ENCODE measurements at regions not wholly inside any gene's neighbourhood (a gene's known extent, or its start where the extent isn't known, plus 50 kb on each side); places are given as distances from the start of the nearest gene placed in this dataset.

GRCh38 chr3:34068505-34068904 lies 270.1 kb downstream of the PDCD6IP start:
- no peaks in the 10 kb centered on the region for H3K79me2 ChIP-seq (ENCODE audit: control insufficient read depth, insufficient read depth, low read length)
- H3K27me3 ChIP-seq (ENCODE audit: control insufficient read depth, extremely low read depth, insufficient read depth, low read length) = no peaks in the 10 kb centered on the region
- H4K20me1 ChIP-seq (ENCODE audit: control insufficient read depth, extremely low read depth, insufficient read depth, low read length) = no peaks in the 10 kb centered on the region
- H3K36me3 ChIP-seq (ENCODE audit: control insufficient read depth in 2 of 2, extremely low read depth in 1 of 2, insufficient read depth in 2 of 2, low read length in 2 of 2) = no peaks in the 10 kb centered on the region
- no peaks in the 10 kb centered on the region for H3K4me1 ChIP-seq (ENCODE audit: control insufficient read depth, extremely low read depth, insufficient read depth, low read length)
- H2AFZ ChIP-seq (ENCODE audit: control insufficient read depth, low read length) = no peak overlapping the region
- no peak overlapping the region for H3K4me2 ChIP-seq (ENCODE audit: control insufficient read depth, extremely low read depth, insufficient read depth, low read depth, low read length)
- H3K27ac ChIP-seq (ENCODE audit: control insufficient read depth, insufficient read depth, low read length) = no peak overlapping the region
- DNase-seq (ENCODE audit: low read depth, low spot score) (no peak), FAIRE-seq (no peak)
- no peaks in the 10 kb centered on the region for H3K9me1 ChIP-seq (ENCODE audit: control insufficient read depth, extremely low read depth, insufficient read depth, low read length)
- no peak for TF ChIP-seq CTCF (optimal IDR thresholded peaks at IDR 0.05 in 1 of 3, IDR thresholded peaks at IDR 0.05 in 1 of 3, conservative IDR thresholded peaks at IDR 0.05 in 1 of 3; ENCODE audit: extremely low read depth in 1 of 3, insufficient read depth in 2 of 3, low read length in 3 of 3)
- no peaks in the 10 kb centered on the region for H3K9me3 ChIP-seq (ENCODE audit: control insufficient read depth, low read depth, low read length)
- dilution Hi-C loops (cut with MboI; ENCODE audit: extremely low pct_ligation_motif_present, low sequenced_read_pairs) = no loop called here
- H3K9ac ChIP-seq (ENCODE audit: control insufficient read depth, extremely low read depth, insufficient read depth, low read length) = no peak overlapping the region
- no peak overlapping the region for H3K4me3 ChIP-seq (ENCODE audit: control insufficient read depth in 2 of 3, extremely low read depth in 1 of 3, insufficient read depth in 2 of 3, low read depth in 1 of 3, low read length in 3 of 3)

GRCh38 chr3:34070831-34071585 lies 272.6 kb downstream of the PDCD6IP start:
- no peak for DNase-seq (ENCODE audit: low read depth, low spot score)
- Histone ChIP-seq H3K9me3 (ENCODE audit: control insufficient read depth, low read depth, low read length) (no peaks in the 10 kb centered on the region), H3K4me3 (ENCODE audit: control insufficient read depth in 2 of 3, extremely low read depth in 1 of 3, insufficient read depth in 2 of 3, low read depth in 1 of 3, low read length in 3 of 3) (no peak overlapping the region), H2AFZ (ENCODE audit: control insufficient read depth, low read length) (no peak overlapping the region), H3K4me2 (ENCODE audit: control insufficient read depth, extremely low read depth, insufficient read depth, low read depth, low read length) (no peak overlapping the region), H4K20me1 (ENCODE audit: control insufficient read depth, extremely low read depth, insufficient read depth, low read length) (no peaks in the 10 kb centered on the region), H3K9me1 (ENCODE audit: control insufficient read depth, extremely low read depth, insufficient read depth, low read length) (no peaks in the 10 kb centered on the region), H3K27me3 (ENCODE audit: control insufficient read depth, extremely low read depth, insufficient read depth, low read length) (no peaks in the 10 kb centered on the region), H3K27ac (ENCODE audit: control insufficient read depth, insufficient read depth, low read length) (no peak overlapping the region), H3K79me2 (ENCODE audit: control insufficient read depth, insufficient read depth, low read length) (no peaks in the 10 kb centered on the region), H3K9ac (ENCODE audit: control insufficient read depth, extremely low read depth, insufficient read depth, low read length) (no peak overlapping the region), H3K36me3 (ENCODE audit: control insufficient read depth in 2 of 2, extremely low read depth in 1 of 2, insufficient read depth in 2 of 2, low read length in 2 of 2) (no peaks in the 10 kb centered on the region), H3K4me1 (ENCODE audit: control insufficient read depth, extremely low read depth, insufficient read depth, low read length) (no peaks in the 10 kb centered on the region)
- dilution Hi-C loops (cut with MboI; ENCODE audit: extremely low pct_ligation_motif_present, low sequenced_read_pairs) = no loop called here
- FAIRE-seq = no peak
- TF ChIP-seq CTCF (optimal IDR thresholded peaks at IDR 0.05 in 1 of 3, IDR thresholded peaks at IDR 0.05 in 1 of 3, conservative IDR thresholded peaks at IDR 0.05 in 1 of 3; ENCODE audit: extremely low read depth in 1 of 3, insufficient read depth in 2 of 3, low read length in 3 of 3) = no peak
- TF ChIP-seq EZH2 (IDR thresholded peaks at IDR 0.05; ENCODE audit: low read length) = no peak

Data from keratinocyte (primary cell).